Non-pigmented ciliary epithelial cell (primary cell): ENCODE measurements at regions not wholly inside any gene's neighbourhood (a gene's known extent, or its start where the extent isn't known, plus 50 kb on each side); places are given as distances from the start of the nearest gene placed in this dataset.

ENCODE experiments used
- DNase-seq: peaks from one replicate; pipeline ENCODE4 v3.0.0-alpha.2; 2010; ENCODE audit warnings: low read depth

GRCh38 chr9:79877943-79878602 is 306.3 kb downstream of the TLE4 start:
- DNase-seq, result no peak

DNA sequence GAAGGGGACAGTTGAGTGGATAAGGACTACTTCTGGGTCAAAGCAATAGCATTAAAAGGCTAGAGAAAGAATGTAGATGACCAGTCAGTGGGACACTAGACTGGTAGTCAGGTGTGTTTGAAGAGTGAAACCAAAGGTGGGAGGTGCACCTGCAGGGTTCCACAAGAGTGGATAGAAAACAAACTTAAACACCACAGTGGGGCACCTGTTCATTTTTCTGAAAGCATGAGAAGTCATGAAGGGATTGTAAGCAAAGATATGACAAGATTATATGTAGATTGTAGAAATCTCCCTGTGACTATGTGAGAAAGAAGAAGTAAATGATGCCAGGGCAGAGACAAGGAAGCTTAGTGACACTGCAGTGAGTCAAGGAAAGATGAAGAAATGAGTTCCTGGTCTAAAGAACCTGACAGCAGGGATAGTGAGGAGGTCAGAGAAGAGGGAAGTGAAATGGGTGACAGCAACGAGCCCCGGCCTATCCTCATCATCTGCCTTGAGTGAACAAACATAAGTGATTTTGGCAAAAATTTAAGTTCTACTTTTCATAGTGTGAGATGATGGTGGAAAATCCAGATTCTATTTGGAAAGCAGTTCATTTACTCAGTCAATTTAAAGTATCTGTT is 296.9 kb downstream of the TLE4 start:
- no peak for DNase-seq

GRCh38 chr9:79862921-79863890 is 291.4 kb downstream of the TLE4 start:
- no peak for DNase-seq

- DNase-seq, result no peak
Observed at GRCh38 chr9:79858508-79858907, 286.7 kb downstream of the TLE4 start.

DNA sequence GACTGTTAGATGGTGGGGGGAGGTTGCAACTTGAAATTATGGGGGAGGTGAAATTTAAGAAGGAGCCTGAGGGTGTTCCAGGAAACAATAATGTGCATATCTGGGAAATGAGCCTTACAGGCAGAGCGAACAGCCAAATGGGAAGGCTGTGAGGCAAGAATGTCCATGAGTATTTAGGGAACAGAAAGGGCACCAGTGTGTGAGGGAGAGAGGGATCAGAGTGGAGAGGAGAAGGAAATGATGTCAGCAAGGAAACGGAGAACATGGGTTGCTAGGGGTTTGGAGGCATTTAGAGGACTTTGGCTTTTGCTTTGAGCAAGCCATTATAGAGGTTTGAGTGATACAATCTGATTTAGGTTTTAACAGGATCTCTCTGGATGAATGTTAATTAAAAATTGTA is 285.4 kb downstream of the TLE4 start:
- no peak for DNase-seq

- no peak for DNase-seq
Observed at GRCh38 chr9:79847074-79847473, 275.3 kb downstream of the TLE4 start.

GRCh38 chr9:79829566-79830302 is 258.0 kb downstream of the TLE4 start:
- DNase-seq, result no peak

DNA sequence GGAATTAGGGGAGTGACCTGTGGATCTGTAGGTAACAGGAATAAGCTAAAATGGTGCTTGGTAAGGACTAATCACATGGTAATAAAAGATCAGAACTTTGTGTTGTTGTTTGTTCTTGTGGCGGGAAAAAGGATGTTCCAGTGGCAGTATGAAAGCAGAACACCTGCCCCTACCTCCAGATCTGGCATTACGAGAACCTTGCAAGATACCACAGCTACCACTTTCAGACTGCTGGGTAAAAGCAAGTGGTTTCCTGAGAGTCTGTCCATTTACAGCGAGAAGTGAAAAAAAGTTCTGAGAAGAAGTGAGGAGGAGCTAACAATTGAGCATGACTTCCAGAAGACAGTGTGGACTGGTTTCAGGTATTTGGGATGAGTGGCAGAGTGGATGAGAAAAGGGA is 252.5 kb downstream of the TLE4 start:
- DNase-seq, result no peak

GRCh38 chr9:79817438-79818004 is 245.8 kb downstream of the TLE4 start:
- DNase-seq, result no peak

GRCh38 chr9:79813258-79813638 is 241.5 kb downstream of the TLE4 start:
- DNase-seq, result no peak

- DNase-seq, result no peak
Observed at GRCh38 chr9:79812507-79813257, 240.9 kb downstream of the TLE4 start.

GRCh38 chr9:79812099-79812498 is 240.3 kb downstream of the TLE4 start:
- no peak for DNase-seq

GRCh38 chr9:79809931-79810330 is 238.2 kb downstream of the TLE4 start:
- peak; percentile 65 for DNase-seq

- no peak for DNase-seq
Observed at GRCh38 chr9:79809316-79809876, 237.6 kb downstream of the TLE4 start.

- DNase-seq, result no peak
Observed at GRCh38 chr9:79807971-79808370, 236.2 kb downstream of the TLE4 start.

- no peak for DNase-seq
Observed at GRCh38 chr9:79806086-79806485, 234.3 kb downstream of the TLE4 start.

DNA sequence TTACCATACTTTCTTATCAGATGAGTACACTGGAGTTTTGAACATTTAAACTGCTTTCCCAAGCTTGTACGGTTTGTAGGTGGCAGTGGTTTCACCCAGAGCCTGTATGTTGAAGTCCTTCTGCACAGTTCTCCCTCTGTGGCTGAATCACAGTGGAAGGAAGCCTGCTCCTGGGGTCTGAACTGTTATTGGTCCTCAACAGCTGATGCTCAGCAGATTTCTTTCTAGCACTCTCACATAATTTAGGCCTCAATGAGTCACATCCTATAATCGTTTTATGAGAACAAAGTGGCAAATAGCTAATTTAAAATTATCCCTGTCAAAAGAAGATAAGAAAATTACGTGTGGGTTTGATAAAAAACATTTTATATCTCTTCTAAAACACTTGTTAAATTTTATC is 229.7 kb downstream of the TLE4 start:
- no peak for DNase-seq

DNA sequence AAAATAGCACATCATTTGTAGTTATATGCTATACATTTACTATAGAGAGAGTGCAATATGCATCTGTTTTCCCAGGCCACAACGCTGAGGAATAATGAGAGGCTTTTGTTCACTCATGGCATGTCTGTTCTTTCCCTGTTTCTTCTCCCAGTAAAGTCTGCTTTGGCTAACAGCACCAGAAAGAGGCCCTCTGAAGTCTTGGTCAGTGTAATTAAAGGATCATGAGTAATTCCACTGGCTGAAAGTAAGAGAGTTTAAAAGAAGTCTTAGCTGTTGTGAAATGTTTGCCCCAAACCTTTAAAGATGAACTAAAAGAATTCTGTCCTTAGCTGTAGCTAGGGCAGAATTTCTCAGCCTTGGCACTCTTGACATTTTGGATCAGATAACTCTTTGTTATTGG is 228.8 kb downstream of the TLE4 start:
- no peak for DNase-seq

GRCh38 chr9:79799691-79800335 is 228.0 kb downstream of the TLE4 start:
- no peak for DNase-seq

DNA sequence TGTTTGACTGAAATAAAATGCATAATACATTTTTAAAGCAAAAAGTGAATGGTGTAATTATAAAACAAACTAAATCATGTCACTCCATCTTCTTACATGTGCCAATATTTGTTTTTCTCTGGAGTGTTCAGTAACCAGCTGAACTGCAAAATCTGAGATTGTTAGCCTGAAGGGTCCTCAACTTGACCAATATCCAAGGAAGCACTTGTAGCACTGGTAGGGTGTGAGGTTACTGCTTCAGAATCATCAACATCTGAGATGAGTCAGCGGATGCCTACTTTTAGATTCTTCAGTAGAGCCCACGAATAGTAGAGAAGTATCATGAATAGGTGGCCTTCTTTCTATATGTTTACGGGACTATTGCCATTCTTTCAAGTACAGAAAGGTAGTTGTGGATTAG is 226.7 kb downstream of the TLE4 start:
- no peak for DNase-seq
